ENCODE measurements at regions not wholly inside any gene's neighbourhood (a gene's known extent, or its start where the extent isn't known, plus 50 kb on each side); places are given as distances from the start of the nearest gene placed in this dataset.

DNA sequence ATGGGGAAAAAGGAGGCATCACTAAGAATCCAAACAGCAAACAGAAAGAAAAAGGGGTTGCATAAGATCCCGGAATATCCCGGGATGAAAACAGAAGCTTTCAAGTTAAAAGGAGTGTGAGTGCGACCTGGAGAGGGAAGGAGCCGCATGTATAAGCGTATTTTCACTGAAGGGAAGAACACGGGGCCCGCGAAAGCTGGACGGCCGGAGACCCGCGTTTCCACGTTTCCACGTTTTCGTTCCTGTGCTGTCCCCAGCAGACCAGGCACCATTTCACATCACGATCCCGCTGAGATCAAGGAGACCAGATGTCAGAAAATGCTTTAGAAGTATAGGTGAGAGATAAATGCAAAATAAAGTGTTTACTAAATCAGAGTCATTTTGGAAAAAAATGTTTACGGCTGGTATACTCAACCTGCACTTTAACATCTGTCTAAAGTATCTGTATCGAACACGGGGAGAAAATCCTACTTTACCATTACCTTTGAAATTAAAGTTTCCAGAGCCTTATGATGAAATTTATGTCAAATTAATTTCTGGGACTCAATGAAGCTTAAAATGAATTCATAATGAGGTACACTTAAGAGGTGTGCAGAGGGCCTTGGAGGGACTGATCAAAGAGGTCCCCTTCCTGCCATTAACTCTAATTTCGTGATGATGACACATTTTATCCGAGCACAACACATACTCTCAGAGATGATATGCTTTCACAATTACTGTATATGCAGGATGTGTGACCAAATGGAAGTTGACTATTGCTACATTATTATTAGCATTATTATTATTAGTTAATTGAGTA, 71.0 kb upstream of the SALL3 start:
- DNase-seq = no peak

DNA sequence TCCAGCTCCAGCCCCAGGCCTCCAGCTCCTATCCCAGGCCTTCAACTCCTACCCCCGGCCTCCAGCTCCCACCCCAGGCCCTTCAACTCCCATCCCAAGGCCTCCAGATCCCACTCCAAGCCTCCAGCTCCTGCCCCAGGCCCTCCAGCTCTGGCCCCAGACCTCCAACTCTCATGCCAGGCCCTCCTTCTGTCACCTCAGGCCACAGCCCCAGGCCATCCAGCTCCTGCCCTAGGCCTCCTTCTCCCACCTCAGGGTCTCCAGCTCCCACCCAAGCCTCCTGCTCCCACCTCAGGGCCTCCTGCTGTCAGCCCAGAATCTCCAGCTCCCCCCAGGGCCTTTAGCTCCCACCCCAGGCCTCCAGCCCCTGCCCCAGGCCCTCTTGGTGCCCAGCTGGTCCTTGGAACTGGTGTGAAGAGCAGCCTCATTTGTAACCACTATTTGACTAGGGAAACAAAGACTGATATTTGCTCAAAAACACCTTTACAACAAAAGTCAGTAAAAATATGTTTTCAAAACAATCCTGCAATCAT, 67.8 kb upstream of the SALL3 start:
- DNase-seq = no peak

DNA sequence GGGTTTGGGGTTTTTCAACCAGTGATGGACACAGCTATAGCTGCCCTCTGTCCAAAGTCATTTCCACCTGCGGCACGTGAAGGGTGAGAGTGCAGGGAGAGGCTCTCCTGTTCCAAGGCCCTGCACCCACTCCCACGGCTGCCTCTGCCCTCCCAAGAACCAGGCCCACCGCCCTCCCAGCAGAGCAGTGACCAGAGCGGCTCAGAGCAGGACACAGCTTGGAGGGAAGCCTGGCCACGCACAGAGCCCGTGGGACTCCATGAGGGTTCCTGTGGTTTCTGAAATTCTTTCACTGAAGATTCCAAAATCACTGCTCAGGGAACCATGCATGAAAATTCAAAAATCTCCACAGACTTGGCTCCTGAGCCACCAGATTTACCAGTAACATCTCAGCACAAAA, 67.3 kb upstream of the SALL3 start:
- DNase-seq = no peak

DNA sequence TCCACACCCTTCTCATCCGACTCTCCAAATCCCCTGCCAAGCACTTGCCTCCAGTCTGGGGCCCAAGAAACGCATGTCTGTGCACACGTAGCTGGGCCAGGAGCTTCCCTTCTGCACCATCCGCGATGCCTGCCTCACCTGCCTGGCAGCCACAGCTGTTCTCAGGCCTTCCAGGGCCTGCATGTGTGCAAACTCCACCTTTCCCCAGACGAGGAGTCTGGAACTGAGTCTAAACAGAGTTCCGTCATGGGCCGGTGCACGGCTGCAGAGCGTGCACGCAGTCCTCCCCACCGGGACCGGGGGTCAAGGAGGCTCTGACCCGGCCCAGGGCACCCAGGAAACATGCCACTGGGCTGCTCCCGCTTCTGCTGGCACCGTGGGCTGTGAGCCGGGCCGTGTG, 66.8 kb upstream of the SALL3 start:
- no peak for DNase-seq

DNA sequence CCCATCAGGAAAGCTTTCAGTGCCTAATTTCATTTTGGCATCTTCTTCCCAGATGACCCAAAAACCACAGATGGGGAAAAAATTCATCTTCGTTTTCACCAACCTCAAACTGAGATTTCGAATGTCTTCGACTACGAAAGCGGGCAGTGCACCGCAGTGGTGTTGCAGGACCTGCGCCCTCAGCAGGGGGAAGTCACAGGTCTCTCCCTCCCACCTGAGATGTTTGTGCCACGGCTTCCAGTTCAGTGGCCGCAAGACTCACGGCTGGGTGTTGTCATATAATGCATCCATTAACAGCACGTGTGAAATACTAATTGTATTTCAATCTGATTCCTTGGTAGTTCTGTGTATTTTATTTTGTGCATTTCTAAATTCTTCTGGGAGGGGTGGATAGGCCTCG, 66.2 kb upstream of the SALL3 start:
- DNase-seq = no peak

DNA sequence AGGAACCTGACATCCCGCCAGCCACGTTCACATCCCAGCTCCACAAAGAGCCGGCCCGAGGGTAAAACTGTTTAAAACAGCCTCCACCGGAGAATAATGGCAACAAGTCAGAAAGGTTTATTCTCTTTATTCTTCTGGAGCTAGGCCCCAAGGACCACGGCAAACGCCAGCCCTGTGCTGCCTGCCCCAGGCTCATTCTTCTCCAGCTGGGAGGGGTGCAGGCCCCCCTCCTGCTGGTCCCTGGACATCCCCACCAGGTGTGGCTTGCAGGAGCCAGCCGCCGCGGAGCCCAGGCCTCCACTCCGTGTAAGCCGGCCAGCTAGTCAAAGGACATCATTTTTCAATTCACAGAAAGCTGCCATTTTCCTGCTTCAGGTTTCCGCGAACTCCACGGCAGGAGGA, 65.8 kb upstream of the SALL3 start:
- no peak for DNase-seq

DNA sequence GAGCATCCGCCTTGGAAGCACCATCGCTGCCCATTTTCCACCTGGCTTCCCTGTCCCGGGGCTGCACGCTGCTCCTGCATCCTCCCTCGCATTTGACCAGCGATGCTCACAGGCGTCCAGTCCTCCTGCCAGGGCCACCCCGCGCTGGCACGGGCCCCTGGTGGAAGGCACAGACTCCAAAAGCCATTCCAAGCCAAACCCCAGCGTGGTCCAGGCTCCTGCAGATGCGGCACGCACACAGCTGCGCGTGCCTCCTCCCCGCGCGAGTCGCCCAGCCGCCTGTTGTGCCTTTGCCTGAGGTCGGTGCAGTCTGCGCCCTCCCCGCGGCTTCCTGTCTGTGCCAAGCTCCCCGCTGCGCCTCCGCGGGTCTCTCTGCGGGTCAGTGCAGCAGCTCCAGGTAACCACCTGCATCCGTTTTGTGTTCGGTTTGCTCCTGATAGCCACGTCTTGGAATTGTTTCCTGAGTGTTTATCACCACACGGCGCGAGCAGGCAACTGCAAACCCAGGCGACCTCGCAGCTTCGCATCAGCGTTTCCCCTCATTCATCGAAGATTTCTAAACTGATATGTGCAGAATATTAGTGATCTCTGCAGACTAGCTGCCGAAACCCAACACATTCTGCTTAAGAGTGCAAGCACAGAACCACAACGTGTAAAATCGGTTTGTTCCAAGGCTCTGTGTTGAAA, 65.2 kb upstream of the SALL3 start:
- DNase-seq = no peak

DNA sequence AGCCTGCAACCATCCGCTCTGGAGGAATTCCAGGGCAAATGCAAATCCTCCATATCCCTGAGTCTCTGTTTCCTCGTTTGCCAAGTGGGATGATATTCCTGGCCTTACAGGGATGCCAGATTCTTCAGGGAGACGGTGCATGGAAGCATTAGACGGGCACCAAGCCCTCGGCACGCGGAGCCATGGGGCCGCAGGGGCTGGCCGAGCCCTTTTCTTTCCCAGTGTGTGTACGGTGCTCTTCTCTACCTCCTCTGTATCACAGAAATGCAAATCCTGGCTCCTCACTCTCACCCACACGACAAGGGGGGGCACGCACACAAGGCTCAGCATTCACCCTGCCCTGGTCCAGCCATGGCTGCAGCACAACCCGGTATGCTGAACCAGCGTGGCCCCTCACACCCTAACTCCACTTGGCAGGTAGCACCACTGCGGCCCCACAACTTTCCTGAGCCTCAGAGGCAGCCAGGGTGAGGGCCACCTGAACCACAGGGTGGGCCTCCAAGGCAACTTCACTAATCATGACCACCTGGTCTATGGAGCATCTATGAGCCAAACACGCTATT, 64.1 kb upstream of the SALL3 start:
- no peak for DNase-seq

DNA sequence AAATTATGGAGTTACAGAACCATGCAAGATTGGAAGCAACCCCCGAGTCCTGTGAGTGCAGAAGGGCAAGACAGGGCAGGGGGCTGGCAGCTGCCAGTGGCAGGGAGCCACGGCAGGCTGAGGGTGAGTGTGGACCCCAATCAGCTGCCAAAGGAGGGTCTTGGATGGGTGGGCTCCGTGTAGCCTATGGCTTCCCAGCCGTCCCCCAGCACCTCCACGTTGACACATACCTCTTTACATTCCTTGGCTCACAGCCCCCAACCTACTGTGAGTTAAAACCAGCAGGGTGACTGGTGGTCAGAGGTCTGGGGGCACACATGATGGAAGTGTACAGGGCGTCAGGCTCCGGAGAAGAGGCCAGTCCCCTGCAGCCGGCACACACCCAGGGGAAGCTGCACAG, 60.9 kb upstream of the SALL3 start:
- DNase-seq = no peak

DNA sequence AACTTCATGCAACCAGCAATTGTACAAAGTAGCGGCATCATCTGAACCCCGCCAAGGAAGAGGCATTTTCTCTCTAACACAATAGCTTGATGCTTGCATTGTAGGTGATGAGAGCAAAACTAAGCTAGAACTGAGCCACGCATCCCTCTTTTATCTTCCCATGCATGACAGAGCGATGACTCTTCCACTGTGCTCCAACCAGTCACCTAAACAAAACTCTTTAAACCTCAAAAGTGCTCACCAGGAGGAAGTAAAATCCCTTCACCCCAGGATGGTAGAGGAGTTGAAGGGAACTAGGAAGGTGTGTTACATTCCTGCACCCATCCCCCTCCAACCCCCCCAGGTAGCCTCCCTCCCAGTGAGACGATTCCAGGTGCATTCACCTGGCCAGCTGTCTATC, 59.7 kb upstream of the SALL3 start:
- DNase-seq = no peak

DNA sequence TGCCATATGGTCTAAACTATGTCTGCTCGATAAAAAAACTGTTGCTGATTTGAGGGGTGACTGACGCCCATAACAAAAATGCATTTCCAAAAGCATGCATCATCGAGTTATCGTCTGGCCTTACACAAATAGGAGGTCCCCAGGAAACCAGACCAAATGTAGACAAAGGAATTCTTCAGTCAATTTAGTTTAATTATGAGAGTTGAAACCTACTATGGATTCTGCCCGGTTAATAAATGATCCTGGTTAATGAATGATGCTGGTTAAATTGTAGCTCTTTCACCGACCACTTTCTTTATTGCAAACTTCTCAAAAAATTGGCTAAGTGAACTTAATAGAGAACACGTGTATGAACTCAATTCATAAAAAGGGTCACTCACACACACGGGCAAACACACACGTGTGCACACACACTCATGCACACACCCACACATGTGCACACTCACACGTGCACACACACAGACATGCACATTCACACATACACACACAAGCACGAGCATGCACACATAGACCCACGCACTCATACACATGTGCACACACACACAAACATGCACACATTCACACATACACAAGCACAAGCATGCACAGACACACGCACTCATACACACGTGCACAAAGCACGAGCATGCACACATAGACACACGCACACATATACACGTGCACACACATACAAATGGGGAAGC, 59.0 kb upstream of the SALL3 start:
- DNase-seq = no peak

DNA sequence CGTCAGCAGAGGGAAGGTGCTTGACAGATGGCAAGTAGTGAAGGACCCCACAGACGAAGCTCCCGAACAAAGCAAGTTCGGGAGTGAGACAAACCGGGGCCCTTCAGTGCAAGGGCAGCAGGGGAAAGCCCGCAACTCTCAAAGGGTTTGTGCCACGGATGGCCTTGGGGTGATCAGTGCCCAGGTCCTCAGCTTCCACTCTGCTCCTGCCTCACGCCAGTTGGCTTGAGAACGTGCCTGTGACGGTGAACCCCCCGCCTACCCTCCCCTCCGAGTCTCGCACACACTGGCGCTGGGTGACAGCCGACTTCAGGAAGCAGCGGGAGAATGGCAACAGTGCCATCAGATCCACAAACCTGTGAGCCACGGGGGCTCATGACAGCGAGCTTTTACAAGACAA, 56.8 kb upstream of the SALL3 start:
- DNase-seq = no peak

DNA sequence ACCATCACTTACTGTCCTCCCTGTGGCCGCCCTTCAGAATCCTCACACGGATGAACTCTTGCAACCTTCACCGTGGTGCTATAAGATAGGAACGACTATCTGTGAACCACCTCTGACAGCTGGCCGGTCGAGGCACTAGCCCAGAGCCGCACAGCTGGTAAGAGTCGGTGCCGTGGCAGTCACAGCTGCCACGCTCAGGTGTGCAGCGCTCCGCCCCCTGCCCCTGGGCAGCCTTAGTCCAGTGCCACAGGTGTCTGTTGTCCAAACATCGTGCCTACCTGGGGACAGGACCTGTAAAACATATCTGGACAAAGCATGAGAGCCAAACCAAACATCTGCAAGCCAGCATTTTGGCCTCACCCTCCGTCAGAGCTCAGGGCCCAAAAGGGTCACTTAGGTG, 55.3 kb upstream of the SALL3 start:
- DNase-seq = no peak

DNA sequence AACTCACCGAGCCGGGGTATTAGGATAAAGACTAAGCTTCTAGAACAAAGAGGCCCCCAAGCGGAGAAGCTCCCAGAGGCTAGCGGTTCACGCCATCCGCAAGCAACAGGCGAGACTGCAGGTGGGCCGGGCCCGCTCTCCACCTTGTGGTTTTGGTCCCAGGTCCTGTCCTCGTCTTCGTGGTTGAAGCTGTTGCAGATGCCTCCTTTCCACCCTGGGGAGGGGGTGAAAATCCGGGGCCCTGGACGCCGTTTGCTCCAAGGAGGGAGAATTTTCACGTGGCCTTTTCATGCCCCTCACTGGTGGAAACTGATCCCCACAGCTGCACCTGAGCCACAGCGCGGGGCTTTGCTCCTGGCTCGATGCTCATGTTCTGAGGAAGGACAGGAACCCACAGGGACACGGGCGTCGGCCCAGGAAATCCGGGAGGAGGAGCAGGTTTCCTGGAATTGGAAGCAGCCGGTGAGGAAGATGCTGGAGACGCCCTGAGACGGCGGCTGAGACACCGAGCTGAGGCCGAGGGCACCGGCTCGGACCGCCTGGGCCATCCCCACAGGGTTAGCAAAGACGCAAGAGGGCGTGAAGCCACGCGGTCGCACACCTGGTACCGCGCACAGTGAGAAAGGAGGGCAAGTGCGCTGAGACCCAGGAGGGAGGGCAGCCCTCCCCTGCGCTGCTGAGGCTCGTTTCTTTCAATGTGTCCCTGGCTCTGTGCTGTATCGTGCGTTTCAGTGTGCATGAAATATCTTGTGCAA, 54.7 kb upstream of the SALL3 start:
- DNase-seq = no peak

DNA sequence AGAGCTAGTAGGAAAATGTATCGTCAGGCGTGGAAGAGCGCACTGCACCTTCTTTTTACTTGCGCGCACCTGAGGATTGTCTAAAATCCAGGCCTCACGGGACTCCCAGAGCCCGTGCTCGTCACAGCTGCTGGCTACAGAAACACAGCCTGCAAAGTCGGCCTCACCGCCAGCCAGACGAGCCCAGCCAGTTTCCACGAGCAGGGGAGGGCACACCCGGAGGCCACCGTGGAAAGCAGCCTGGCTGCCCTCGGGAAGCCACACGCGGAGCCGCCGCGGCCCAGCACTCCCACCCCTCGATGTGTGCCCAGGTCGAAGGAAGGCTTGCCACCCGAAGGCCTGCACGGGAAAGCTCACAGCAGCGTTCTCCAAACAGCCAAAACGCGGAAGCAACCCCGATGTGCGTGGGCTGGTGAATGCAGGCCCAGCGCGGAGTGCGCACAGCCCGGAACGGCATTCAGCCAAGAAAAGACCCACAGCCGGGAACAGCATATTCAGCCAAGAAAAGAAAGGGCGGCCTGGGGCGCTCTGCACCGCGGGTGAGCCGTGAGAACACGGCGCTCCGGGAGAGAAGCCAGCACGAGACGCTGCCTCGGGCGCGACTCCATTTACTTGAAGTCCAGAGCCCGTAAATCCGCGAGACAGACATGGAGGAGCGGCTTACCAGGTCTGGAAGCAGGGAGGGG, 53.9 kb upstream of the SALL3 start:
- DNase-seq = no peak

DNA sequence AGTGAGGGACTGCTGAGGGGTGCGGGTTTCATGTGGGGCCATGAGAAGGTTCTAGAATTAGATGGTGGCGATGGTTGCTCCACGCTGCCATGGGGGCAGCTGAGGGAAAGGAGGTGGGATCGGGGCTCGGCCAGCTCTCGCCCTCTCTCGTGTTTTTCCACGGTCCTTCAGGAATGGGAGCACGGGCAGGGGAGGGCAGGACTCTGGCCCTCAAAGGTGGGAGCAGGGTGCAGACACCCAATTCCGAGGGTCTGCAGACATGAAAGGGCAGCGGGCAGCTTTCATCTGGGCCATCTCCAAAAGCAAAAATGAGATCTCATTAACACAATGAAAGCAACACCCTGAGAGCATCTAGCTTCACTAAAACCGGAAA, 53.4 kb upstream of the SALL3 start:
- no peak for DNase-seq

DNA sequence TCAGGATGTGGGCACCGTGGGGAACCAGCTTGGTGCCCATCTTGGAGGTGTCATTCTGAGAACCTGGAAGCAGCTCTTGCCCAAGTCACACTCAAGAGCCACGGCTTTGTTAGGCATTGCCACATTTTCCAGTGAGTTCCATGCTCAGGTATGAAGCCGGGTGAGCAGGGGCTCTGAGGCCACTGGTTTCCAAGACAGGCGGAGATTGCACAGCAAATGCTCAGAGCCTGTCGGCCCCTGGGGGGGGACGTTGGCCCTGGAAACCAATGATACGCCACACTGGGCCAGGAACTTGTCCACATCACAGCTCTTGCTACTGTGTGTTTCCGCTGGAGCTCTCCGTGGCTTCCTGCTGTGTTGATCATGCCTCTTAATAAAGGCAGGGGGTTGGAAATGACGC, 52.5 kb upstream of the SALL3 start:
- no peak for DNase-seq

DNA sequence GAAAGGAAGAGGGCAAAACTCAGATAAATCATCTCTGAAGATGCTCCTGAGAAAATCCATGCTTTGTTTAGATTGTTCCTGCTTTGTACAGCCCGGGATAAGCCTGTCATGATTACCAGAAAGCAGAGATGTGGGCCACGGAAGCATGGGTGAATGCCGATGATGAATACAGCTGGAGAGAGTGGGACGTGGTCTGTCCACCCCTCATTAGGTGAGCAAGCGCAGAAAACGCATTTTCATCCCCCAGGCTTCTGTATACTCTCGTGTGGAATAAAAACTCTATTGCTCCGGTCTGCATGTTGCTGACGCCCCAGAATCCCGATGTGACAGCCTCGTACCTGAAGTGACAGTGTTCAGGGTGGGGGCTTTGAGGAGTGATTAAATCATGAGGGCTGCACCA, 52.0 kb upstream of the SALL3 start:
- no peak for DNase-seq

DNA sequence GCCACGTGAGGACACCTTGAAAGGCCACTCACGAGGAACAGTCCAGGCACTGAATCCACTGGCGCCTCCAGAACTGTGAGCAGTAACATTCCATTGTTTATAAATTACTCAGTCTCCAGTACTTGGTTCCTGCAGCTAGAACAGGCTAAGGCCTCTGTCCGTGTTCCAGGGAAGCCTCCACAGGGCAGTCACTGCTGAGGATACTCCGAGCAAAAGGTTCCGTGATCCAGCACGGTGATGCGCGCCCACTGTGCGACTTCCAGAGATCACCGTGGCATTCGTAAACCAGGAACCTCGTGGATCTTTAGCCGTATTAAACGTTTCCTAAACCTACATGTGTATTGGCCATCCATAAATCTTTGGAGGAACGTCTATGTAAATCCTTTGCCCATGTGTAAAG, 51.5 kb upstream of the SALL3 start:
- DNase-seq = no peak

DNA sequence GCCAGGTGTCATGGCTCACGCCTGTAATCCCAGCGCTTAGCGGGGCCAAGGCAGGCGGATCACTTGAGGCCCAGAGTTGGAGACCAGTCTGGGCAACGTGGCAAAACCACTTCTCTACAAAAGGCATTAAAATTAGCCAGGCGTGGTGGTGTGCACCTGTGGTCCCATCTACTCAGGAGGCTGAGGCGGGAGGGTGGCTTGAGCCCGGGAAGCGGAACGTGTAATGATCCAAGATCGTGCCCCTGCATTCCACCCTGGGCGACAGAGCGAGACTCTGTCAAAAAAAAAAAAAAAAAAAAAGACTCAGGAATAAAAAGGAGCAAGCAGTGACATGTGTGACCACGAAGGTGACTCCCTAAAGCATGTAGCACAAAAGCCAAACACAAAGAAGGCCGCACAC, 50.1 kb upstream of the SALL3 start:
- DNase-seq = no peak
